HCT116 (cell line): ENCODE measurements at regions not wholly inside any gene's neighbourhood (a gene's known extent, or its start where the extent isn't known, plus 50 kb on each side); places are given as distances from the start of the nearest gene placed in this dataset.

Experiments
- ATAC-seq: fragments of 200-7000 bp; cut with Tn5 transposase; 2 replicates; pipeline ENCODE4 v1.9.1; 2020; ENCODE audit warnings: mild to moderate bottlenecking, moderate library complexity
- BruUV-seq: library from RNA; stranded (reverse); fragments of 400-500 nt; replicated peaks from 2 replicates; lab custom pipeline; 2021; lab: Mats Ljungman, UMichigan
- CTCF ChIA-PET: fragments of 300-600 bp; sonication (Branson Sonifier 250); formaldehyde crosslinking; loops from one replicate; lab custom pipeline; 2021; ENCODE audit warnings: antibody characterized with exemption; lab: Charles Lee
- POLR2A ChIA-PET: fragments of 300-600, 350-600 bp; sonication (Branson Sonifier 250); formaldehyde crosslinking; loops from one replicate; lab custom pipeline; 2021; ENCODE audit warnings: antibody characterized with exemption; lab: Charles Lee
- RAD21 ChIA-PET, 2 experiments: fragments of 300-600 bp; sonication (Branson Sonifier 250); formaldehyde crosslinking; loops; one replicate each; lab custom pipeline; 2023; ENCODE audit warnings: low total read pairs in 2 of 2; ENCODE audit not compliant: uncharacterized antibody in 2 of 2, unreplicated experiment in 2 of 2, low non-redundant PET in 1 of 2; lab: Charles Lee
- DNase-seq: peaks from one replicate; pipeline ENCODE4 v3.0.0-alpha.2; 2010; ENCODE audit warnings: low read depth, low spot score
- H2AFZ ChIP-seq: fragments of 200-600 bp; shearing (Covaris generic), sonication (generic); 2 replicates; pipeline ENCODE4 v1.6.1; 2017; ENCODE audit warnings: low read depth, mixed run types, mixed read lengths, antibody characterized with exemption, low read length; ENCODE audit not compliant: poor library complexity, severe bottlenecking
- H3K27ac ChIP-seq: 2 replicates; pipeline ENCODE4 v1.5.1; 2012; ENCODE audit warnings: low read depth, low read length
- H3K27me3 ChIP-seq: fragments of 200-600 bp; sonication (generic); 2 replicates; pipeline ENCODE4 v1.6.1; 2016; ENCODE audit warnings: mixed run types, low read length, mixed read lengths; ENCODE audit not compliant: insufficient read depth
- H3K36me3 ChIP-seq, 2 experiments: fragments of 200-500 bp in 1 of 2; fragments of 200-600 bp in 1 of 2; sonication (Bioruptor generic) in 1 of 2; sonication (generic) in 1 of 2; 2 replicates each; pipeline versions ENCODE4 v1.5.1 to v1.6.1; 2014 to 2016; ENCODE audit warnings: low read length in 2 of 2, inconsistent platforms in 1 of 2, mixed read lengths in 1 of 2, mixed run types in 1 of 2; ENCODE audit not compliant: insufficient read depth in 2 of 2, control insufficient read depth in 1 of 2
- H3K4me1 ChIP-seq, 2 experiments: fragments of 200-600 bp in 1 of 2; sonication (generic) in 1 of 2; 2 replicates each; pipeline versions ENCODE4 v1.5.1 to v1.6.1; 2012 to 2017; ENCODE audit warnings: low read length in 2 of 2, inconsistent platforms in 1 of 2, mild to moderate bottlenecking in 1 of 2, mixed read lengths in 1 of 2, mixed run types in 1 of 2, moderate library complexity in 1 of 2; ENCODE audit not compliant: insufficient read depth in 2 of 2, control insufficient read depth in 1 of 2
- H3K4me2 ChIP-seq: fragments of 200-600 bp; sonication (generic); 2 replicates; pipeline ENCODE4 v1.6.1; 2017; ENCODE audit warnings: mixed run types, low read length, mixed read lengths
- H3K4me3 ChIP-seq, 2 experiments: fragments of 200-600 bp in 1 of 2; sonication (generic) in 1 of 2; replicated peaks in 1 of 2; 2 replicates each; pipeline ENCODE4 v1.5.1; 2011 to 2016; ENCODE audit warnings: low read length in 2 of 2, control low read depth in 1 of 2, low read depth in 1 of 2, mild to moderate bottlenecking in 1 of 2, mixed read lengths in 1 of 2, mixed run types in 1 of 2
- H3K79me2 ChIP-seq: fragments of 200-600 bp; sonication (generic); 2 replicates; pipeline ENCODE4 v1.6.1; 2017; ENCODE audit warnings: mild to moderate bottlenecking, mixed run types, low read length, moderate library complexity, mixed read lengths; ENCODE audit not compliant: insufficient read depth
- H3K9ac ChIP-seq: fragments of 200-600 bp; sonication (generic); 2 replicates; pipeline ENCODE4 v1.6.1; 2016; ENCODE audit warnings: low read length, mixed read lengths
- H3K9me2 ChIP-seq: fragments of 200-600 bp; sonication (generic), shearing (Covaris generic); 2 replicates; pipeline ENCODE4 v1.6.1; 2017; ENCODE audit warnings: mixed run types, mild to moderate bottlenecking, moderate library complexity; ENCODE audit not compliant: insufficient read depth
- H3K9me3 ChIP-seq, 2 experiments: fragments of 200-500 bp in 1 of 2; fragments of 200-600 bp in 1 of 2; sonication (Bioruptor generic) in 1 of 2; sonication (generic) in 1 of 2; 2 replicates each; pipeline ENCODE4 v1.6.1; 2014 to 2017; ENCODE audit warnings: low read length in 2 of 2, mixed read lengths in 2 of 2, inconsistent platforms in 1 of 2, low read depth in 1 of 2, mild to moderate bottlenecking in 1 of 2, mixed run types in 1 of 2, moderate library complexity in 1 of 2; ENCODE audit not compliant: control insufficient read depth in 1 of 2, insufficient read depth in 1 of 2
- H4K20me1 ChIP-seq: fragments of 200-600 bp; sonication (generic), shearing (Covaris generic); 2 replicates; pipeline ENCODE4 v1.6.1; 2017; ENCODE audit warnings: mixed run types, mild to moderate bottlenecking, moderate library complexity; ENCODE audit not compliant: insufficient read depth
- ATF3 ChIP-seq: IDR thresholded peaks from 2 replicates; pipeline ENCODE4 v1.6.1; 2012
- CBX3 ChIP-seq: IDR thresholded peaks from 2 replicates; pipeline ENCODE4 v1.6.1; 2012; ENCODE audit warnings: low read depth
- CEBPB ChIP-seq: IDR thresholded peaks from 2 replicates; pipeline ENCODE4 v1.6.1; 2012; ENCODE audit warnings: low read depth
- CTCF ChIP-seq, 3 experiments: fragments of 200-600 bp in 1 of 3; sonication (generic) in 1 of 3; IDR thresholded peaks in 2 of 3; conservative IDR thresholded peaks in 1 of 3; 2 replicates each; pipeline ENCODE4 v1.5.1; 2012 to 2017; ENCODE audit warnings: low read depth in 2 of 3, low read length in 2 of 3, antibody characterized with exemption in 1 of 3, borderline replicate concordance in 1 of 3, control low read depth in 1 of 3, mild to moderate bottlenecking in 1 of 3, mixed read lengths in 1 of 3, mixed run types in 1 of 3, moderate library complexity in 1 of 3; ENCODE audit not compliant: insufficient read depth in 1 of 3
- EGR1 ChIP-seq: IDR thresholded peaks from 2 replicates; pipeline ENCODE4 v1.6.1; 2012; ENCODE audit warnings: low read depth
- EZH2 ChIP-seq: fragments of 200-600 bp; sonication (generic); IDR thresholded peaks from 2 replicates; pipeline ENCODE4 v1.6.1; 2017; ENCODE audit warnings: antibody characterized with exemption, mixed run types
- FOSL1 ChIP-seq: IDR thresholded peaks from 2 replicates; pipeline ENCODE4 v1.6.1; 2012; ENCODE audit warnings: low read depth
- JUND ChIP-seq: IDR thresholded peaks from 2 replicates; pipeline ENCODE4 v1.6.1; 2012
- RAD21 ChIP-seq: IDR thresholded peaks from 2 replicates; pipeline ENCODE4 v1.6.1; 2012; ENCODE audit warnings: low read depth, mild to moderate bottlenecking
- SIN3A ChIP-seq: IDR thresholded peaks from 2 replicates; pipeline ENCODE4 v1.6.1; 2012; ENCODE audit warnings: low read depth
- SRF ChIP-seq: IDR thresholded peaks from 2 replicates; pipeline ENCODE4 v1.6.1; 2012; ENCODE audit warnings: low read depth
- TCF7L2 ChIP-seq: IDR thresholded peaks from 2 replicates; pipeline ENCODE4 v1.7.0; 2011; ENCODE audit warnings: borderline replicate concordance, inconsistent platforms; ENCODE audit not compliant: insufficient read depth, insufficient read length; ENCODE audit errors: extremely low read depth
- ZFX ChIP-seq: fragments of 450-650 bp; IDR thresholded peaks from 2 replicates; pipeline ENCODE4 v1.6.1; 2017
- ZNF274 ChIP-seq: fragments of 200-500 bp; sonication (Bioruptor generic); IDR thresholded peaks from 2 replicates; pipeline ENCODE4 v1.6.1; 2014; ENCODE audit warnings: mild to moderate bottlenecking, low read depth, low read length, inconsistent platforms
- intact Hi-C: fragments of 100-400 bp; cut with micrococcal nuclease; formaldehyde crosslinking; loops from 2 replicates; pipeline ENCODE4 v1.10.0; 2022
- TF ChIP-seq, protein P1 (sequence below): IDR thresholded peaks from 2 replicates; pipeline ENCODE4 v1.6.1; 2012; ENCODE audit warnings: low read depth
- TF ChIP-seq, protein P2 (sequence below): IDR thresholded peaks from 2 replicates; pipeline ENCODE4 v1.6.1; 2012

DNA sequence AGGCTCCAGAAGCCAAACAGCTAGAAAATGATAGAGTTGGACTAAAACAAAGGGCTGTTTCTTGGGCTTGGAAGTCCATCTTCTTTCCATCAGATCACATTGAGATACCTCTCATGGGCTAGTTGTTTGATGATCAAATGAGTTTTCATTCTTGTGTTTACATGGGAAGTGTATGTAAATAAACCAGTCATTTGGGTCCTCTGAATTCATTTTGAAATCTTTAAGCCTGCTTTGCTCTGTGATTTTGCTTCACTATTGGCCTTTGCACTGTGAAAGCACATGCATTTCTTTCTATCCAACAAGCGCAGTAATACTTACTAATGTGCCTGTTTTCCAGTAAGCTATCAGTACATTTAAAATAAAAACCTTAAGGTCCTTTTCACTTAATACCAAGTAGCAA, 200.5 kb upstream of the IRS2 start:
- Histone ChIP-seq H3K9me2 (no peaks in the 10 kb centered on the region), H3K79me2 (no peaks in the 10 kb centered on the region), H4K20me1 (no peaks in the 10 kb centered on the region), H3K9ac (no peak overlapping the region), H3K27me3 (no peaks in the 10 kb centered on the region), H3K4me3 (no peak overlapping the region), H3K27ac (no peak overlapping the region), H2AFZ (no peak overlapping the region), H3K4me1 (peaks cover 0 to 11% of the 10 kb centered on the region in 2 experiments; a peak in 2 of 4 replicates), H3K36me3 (no peaks in the 10 kb centered on the region), H3K4me2 (no peak overlapping the region), H3K9me3 (no peaks in the 10 kb centered on the region)
- ChIA-PET POLR2A (no interaction called here), CTCF (no interaction called here), RAD21 (no interaction called here)
- intact Hi-C loops: no loop called here
- no peak for ATAC-seq
- no TSS peak for BruUV-seq
- DNase-seq: no peak
- TF ChIP-seq ATF3: no peak
- no peak for TF ChIP-seq SRF
- TF ChIP-seq, protein P1, sequence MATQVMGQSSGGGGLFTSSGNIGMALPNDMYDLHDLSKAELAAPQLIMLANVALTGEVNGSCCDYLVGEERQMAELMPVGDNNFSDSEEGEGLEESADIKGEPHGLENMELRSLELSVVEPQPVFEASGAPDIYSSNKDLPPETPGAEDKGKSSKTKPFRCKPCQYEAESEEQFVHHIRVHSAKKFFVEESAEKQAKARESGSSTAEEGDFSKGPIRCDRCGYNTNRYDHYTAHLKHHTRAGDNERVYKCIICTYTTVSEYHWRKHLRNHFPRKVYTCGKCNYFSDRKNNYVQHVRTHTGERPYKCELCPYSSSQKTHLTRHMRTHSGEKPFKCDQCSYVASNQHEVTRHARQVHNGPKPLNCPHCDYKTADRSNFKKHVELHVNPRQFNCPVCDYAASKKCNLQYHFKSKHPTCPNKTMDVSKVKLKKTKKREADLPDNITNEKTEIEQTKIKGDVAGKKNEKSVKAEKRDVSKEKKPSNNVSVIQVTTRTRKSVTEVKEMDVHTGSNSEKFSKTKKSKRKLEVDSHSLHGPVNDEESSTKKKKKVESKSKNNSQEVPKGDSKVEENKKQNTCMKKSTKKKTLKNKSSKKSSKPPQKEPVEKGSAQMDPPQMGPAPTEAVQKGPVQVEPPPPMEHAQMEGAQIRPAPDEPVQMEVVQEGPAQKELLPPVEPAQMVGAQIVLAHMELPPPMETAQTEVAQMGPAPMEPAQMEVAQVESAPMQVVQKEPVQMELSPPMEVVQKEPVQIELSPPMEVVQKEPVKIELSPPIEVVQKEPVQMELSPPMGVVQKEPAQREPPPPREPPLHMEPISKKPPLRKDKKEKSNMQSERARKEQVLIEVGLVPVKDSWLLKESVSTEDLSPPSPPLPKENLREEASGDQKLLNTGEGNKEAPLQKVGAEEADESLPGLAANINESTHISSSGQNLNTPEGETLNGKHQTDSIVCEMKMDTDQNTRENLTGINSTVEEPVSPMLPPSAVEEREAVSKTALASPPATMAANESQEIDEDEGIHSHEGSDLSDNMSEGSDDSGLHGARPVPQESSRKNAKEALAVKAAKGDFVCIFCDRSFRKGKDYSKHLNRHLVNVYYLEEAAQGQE: no peak
- TF ChIP-seq FOSL1: no peak
- TF ChIP-seq SIN3A: no peak
- TF ChIP-seq RAD21: no peak
- no peak for TF ChIP-seq TCF7L2
- TF ChIP-seq, protein P2, sequence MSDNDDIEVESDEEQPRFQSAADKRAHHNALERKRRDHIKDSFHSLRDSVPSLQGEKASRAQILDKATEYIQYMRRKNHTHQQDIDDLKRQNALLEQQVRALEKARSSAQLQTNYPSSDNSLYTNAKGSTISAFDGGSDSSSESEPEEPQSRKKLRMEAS: no peak
- TF ChIP-seq JUND: no peak
- TF ChIP-seq CBX3: no peak
- no peak for TF ChIP-seq ZNF274
- TF ChIP-seq ZFX: no peak
- TF ChIP-seq EZH2: no peak
- no peak for TF ChIP-seq CEBPB
- no peak for TF ChIP-seq CTCF (IDR thresholded peaks at IDR 0.05 in 2 of 3, conservative IDR thresholded peaks at IDR 0.05 in 1 of 3; ENCODE audit: borderline replicate concordance in 1 of 3, insufficient read depth in 1 of 3, low read depth in 2 of 3, low read length in 2 of 3)
- no peak for TF ChIP-seq EGR1
